GM08714 (cell line): ENCODE measurements at regions not wholly inside any gene's neighbourhood (a gene's known extent, or its start where the extent isn't known, plus 50 kb on each side); places are given as distances from the start of the nearest gene placed in this dataset.

Experiments
- H3K4me3 ChIP-seq: fragments of 200-500 bp; sonication (Bioruptor generic); 2 replicates; pipeline ENCODE4 v1.5.1; 2014; ENCODE audit warnings: mild to moderate bottlenecking, low read length, inconsistent platforms
- ZNF274 ChIP-seq: IDR thresholded peaks from 2 replicates; pipeline ENCODE4 v1.6.1; 2012; ENCODE audit warnings: mild to moderate bottlenecking, low read depth, low read length

- TF ChIP-seq ZNF274: no peak
- no peak overlapping the region for H3K4me3 ChIP-seq
These were observed 145.4 kb upstream of the GOLIM4 start for GRCh38 chr3:168241156-168241555.

GRCh38 chr3:168239287-168239686, 143.6 kb upstream of the GOLIM4 start:
- no peak overlapping the region for H3K4me3 ChIP-seq

GRCh38 chr3:168233001-168233400, 137.3 kb upstream of the GOLIM4 start:
- no peak for TF ChIP-seq ZNF274
- H3K4me3 ChIP-seq: no peak overlapping the region

More at GRCh38 chr3:168239287-168239686, 143.6 kb upstream of the GOLIM4 start:
- TF ChIP-seq ZNF274: no peak

GRCh38 chr3:168223085-168223484, 127.4 kb upstream of the GOLIM4 start:
- TF ChIP-seq ZNF274: no peak
- H3K4me3 ChIP-seq: no peak overlapping the region

- H3K4me3 ChIP-seq: no peak overlapping the region
- no peak for TF ChIP-seq ZNF274
These were observed 124.8 kb upstream of the GOLIM4 start for GRCh38 chr3:168220556-168220955.

DNA sequence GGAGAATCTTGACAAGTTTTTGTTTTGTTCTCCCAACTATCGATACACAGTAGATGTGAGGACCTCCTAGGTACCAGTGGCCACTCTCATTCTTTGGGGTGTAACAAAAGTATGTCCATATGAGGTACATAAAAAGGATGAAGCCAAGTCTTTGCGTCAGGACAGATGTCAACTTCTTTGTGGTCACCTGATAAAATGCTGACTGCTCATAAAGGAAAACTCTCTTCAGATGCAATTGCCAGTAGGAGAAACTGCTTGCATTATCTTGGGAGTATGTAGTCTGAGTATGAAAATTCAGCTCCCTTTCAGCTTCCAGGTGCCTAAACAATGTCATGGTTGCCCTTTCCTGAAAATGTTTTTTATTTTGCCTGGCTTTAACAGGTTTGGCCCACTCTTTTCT, 123.8 kb upstream of the GOLIM4 start:
- no peak overlapping the region for H3K4me3 ChIP-seq
- TF ChIP-seq ZNF274: no peak

- TF ChIP-seq ZNF274: no peak
- no peak overlapping the region for H3K4me3 ChIP-seq
These were observed 122.9 kb upstream of the GOLIM4 start for GRCh38 chr3:168218600-168218999.

GRCh38 chr3:168216851-168217250, 121.1 kb upstream of the GOLIM4 start:
- H3K4me3 ChIP-seq: no peak overlapping the region
- TF ChIP-seq ZNF274: no peak

GRCh38 chr3:168213920-168214319, 118.2 kb upstream of the GOLIM4 start:
- H3K4me3 ChIP-seq: no peak overlapping the region
- TF ChIP-seq ZNF274: no peak

DNA sequence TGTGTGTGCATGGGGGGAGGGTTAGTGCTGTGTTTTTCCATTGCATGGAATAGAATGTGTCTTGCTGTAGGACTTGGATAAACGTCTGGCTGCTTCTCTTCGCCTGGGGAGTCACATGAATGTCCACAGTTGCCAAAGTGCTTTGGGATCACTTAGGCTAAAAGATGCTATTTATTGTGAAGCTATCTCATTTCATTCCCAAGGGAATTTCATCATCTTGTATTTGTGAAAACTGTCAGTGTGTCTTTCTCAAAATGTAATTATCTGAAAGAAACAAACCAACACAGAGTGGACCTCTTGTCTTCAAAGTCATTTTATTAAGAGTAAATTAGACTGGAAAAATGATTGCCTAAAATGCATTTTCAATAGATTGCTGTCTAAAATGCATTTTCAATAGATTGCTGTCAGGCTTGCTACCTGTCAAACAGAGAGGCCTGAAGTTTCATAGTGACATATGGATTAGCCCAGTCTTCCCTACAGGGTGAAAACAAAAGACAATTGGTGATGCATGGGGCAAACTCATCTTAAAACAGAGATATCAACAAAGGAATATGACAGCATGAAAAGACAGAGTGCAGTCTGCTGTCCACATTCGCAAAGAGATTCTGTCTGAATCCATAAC, 117.1 kb upstream of the GOLIM4 start:
- no peak overlapping the region for H3K4me3 ChIP-seq
- no peak for TF ChIP-seq ZNF274

- H3K4me3 ChIP-seq: no peak overlapping the region
- TF ChIP-seq ZNF274: no peak
These were observed 109.7 kb upstream of the GOLIM4 start for GRCh38 chr3:168205451-168205850.

- no peak for TF ChIP-seq ZNF274
- no peak overlapping the region for H3K4me3 ChIP-seq
These were observed 101.4 kb upstream of the GOLIM4 start for GRCh38 chr3:168197162-168197561.

DNA sequence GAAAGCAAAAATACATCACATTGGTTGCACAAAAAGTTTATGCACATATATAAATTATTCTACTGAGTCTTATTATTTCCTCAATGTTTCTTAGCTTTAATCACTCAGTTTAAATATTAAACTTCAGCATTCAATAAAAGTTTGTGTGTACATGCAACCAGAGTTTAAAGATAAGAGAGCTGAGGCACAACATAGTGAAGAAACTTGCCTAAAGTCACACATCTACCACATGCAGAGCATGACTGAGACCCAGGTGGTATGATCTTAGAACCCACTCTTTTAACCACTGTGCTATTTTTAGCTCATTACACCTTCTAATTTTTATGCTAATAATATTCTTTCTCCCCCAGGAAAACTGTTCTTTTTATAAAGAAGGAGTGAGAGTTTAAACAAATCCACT, 96.1 kb upstream of the GOLIM4 start:
- TF ChIP-seq ZNF274: no peak
- no peak overlapping the region for H3K4me3 ChIP-seq

- no peak overlapping the region for H3K4me3 ChIP-seq
- no peak for TF ChIP-seq ZNF274
These were observed 91.5 kb upstream of the GOLIM4 start for GRCh38 chr3:168187233-168187632.

GRCh38 chr3:168186293-168186983, 90.7 kb upstream of the GOLIM4 start:
- no peak for TF ChIP-seq ZNF274
- H3K4me3 ChIP-seq: no peak overlapping the region
